ENCODE measurements at regions not wholly inside any gene's neighbourhood (a gene's known extent, or its start where the extent isn't known, plus 50 kb on each side); places are given as distances from the start of the nearest gene placed in this dataset.

DNA sequence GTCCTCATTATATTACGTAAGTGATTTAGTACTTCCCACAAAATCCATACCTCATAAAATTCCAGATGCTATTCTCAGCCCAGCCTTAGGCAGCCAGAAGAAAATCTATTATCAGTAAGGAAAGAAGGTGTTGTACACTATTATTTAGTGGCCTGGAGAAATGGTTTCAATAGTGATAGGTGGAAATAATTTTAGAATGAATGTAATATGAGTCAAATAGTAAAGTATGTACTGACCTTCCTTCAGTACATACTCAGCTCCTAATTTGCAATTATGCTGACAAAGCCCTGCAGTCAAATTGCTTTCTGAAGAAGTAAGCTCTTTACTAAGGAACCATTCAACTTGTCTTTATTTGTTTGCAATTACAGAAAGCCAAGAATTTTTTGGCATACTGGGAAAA, 409.2 kb downstream of the HTR1A start:
- no peak overlapping the region for H3K4me3 ChIP-seq (ENCODE audit: insufficient read depth, low read depth, low read length)
- no peak overlapping the region for H3K18ac ChIP-seq (ENCODE audit: low read depth, low read length)
- H4K5ac ChIP-seq (ENCODE audit: low read depth, low read length), result no peak overlapping the region
- H3K56ac ChIP-seq (ENCODE audit: extremely low read depth, insufficient read depth, low read length), result no peak overlapping the region
- ATAC-seq (ENCODE audit: low read depth) (no peak), DNase-seq (no peak)
- no peaks in the 10 kb centered on the region for H3K9me1 ChIP-seq (ENCODE audit: insufficient read depth, low read length)
- H3K36me3 ChIP-seq (ENCODE audit: control insufficient read depth, insufficient read depth, low read length), result no peaks in the 10 kb centered on the region
- TF ChIP-seq MAFK (IDR thresholded peaks at IDR 0.05; ENCODE audit: low read depth, low read length) (no peak), BHLHE40 (IDR thresholded peaks at IDR 0.05; ENCODE audit: low read depth, low read length) (no peak)
- no peaks in the 10 kb centered on the region for H3K27me3 ChIP-seq (ENCODE audit: control insufficient read depth, insufficient read depth, low read length)
- H3K9me3 ChIP-seq (ENCODE audit: control insufficient read depth, insufficient read depth, low read length), result no peaks in the 10 kb centered on the region; the same call in 1 of the 2 replicates
- no peak overlapping the region for H2AK9ac ChIP-seq (replicated peaks; ENCODE audit: low read depth, low read length, poor library complexity)
- H2AFZ ChIP-seq (replicated peaks; ENCODE audit: low read length, poor library complexity), result no peak overlapping the region
- no peak overlapping the region for H4K91ac ChIP-seq (ENCODE audit: insufficient read depth, low read depth, low read length)
- H2BK5ac ChIP-seq (ENCODE audit: low read depth, low read length, poor library complexity, severe bottlenecking), result no peak overlapping the region
- ChIA-PET POLR2A (ENCODE audit: unreplicated experiment) (no interaction called here), CTCF (no interaction called here)
- H4K8ac ChIP-seq (ENCODE audit: low read depth in 2 of 2, low read length in 2 of 2), result no peak overlapping the region
- no peak overlapping the region for H2AK5ac ChIP-seq (ENCODE audit: low read depth, low read length)
- no peak overlapping the region for H3K4ac ChIP-seq (ENCODE audit: low read depth, low read length)
- H3K27ac ChIP-seq (ENCODE audit: insufficient read depth, low read length), result no peak overlapping the region
- H2BK15ac ChIP-seq (ENCODE audit: low read depth, low read length), result no peak overlapping the region
- no TSS peak for BruUV-seq (replicated peaks)
- H2BK120ac ChIP-seq (ENCODE audit: low read depth, low read length), result no peak overlapping the region
- in situ Hi-C loops (cut with MboI; ENCODE audit: low sequenced_read_pairs) (no loop called here), intact Hi-C loops (cut with micrococcal nuclease) (no loop called here), dilution Hi-C loops (cut with HindIII; ENCODE audit: low sequenced_read_pairs, unreplicated experiment) (no loop called here)
- no peaks in the 10 kb centered on the region for H3K4me1 ChIP-seq (ENCODE audit: control insufficient read depth, insufficient read depth, low read length)
- H3K23ac ChIP-seq (ENCODE audit: low read depth, low read length), result no peak overlapping the region
- no peaks in the 10 kb centered on the region for H3K79me1 ChIP-seq (ENCODE audit: low read depth in 1 of 2, low read length in 2 of 2)
- no peak overlapping the region for H2BK20ac ChIP-seq (ENCODE audit: low read depth, low read length)
- H3K14ac ChIP-seq (replicated peaks; ENCODE audit: low read depth, low read length), result no peak overlapping the region
- no peaks in the 10 kb centered on the region for H4K20me1 ChIP-seq (ENCODE audit: insufficient read depth, low read length)
- H3K9ac ChIP-seq (ENCODE audit: low read depth, low read length), result no peak overlapping the region
- H3K4me2 ChIP-seq (ENCODE audit: low read depth, low read length), result no peak overlapping the region
- WGBS, 2 experiments (ENCODE audit: extremely low coverage in 2 of 2, insufficient read length in 1 of 2), result no CpG with 5 or more reads among the region's 1 CpG

Measured in IMR-90 (cell line).